22Rv1 (cell line): ENCODE measurements at regions not wholly inside any gene's neighbourhood (a gene's known extent, or its start where the extent isn't known, plus 50 kb on each side); places are given as distances from the start of the nearest gene placed in this dataset.

Experiments
- H3K27ac ChIP-seq: fragments of 450-650 bp; 2 replicates; pipeline ENCODE4 v1.5.1; 2017
- ZFX ChIP-seq: fragments of 450-650 bp; IDR thresholded peaks from 2 replicates; pipeline ENCODE4 v1.6.1; 2017; ENCODE audit warnings: antibody characterized with exemption, borderline replicate concordance
- TF ChIP-seq, protein P1 (sequence below): fragments of 450-650 bp; IDR thresholded peaks from 2 replicates; pipeline ENCODE4 v1.5.1; 2017; ENCODE audit warnings: mild to moderate bottlenecking

DNA sequence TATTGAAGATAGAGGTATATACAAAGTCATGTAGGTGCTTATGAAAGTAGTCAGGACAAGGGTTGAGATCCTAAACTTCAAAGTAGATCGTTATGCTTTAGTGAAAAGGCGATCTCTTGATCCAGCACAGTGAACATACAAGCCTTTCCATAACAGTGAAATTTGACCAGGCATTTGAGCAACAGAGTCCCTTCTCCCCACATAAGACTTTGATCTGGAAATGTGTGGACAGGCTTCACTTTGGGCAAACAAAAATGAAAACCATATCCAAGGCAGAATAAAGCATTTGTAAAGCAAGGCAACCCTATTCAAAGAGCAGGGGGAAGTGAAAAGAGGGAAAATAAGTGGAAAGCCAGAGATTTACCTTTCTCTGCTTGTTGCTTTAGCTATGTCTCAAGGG lies 311.9 kb upstream of the SORCS1 start:
- H3K27ac ChIP-seq: no peak overlapping the region
- TF ChIP-seq ZFX: no peak
- TF ChIP-seq, protein P1, sequence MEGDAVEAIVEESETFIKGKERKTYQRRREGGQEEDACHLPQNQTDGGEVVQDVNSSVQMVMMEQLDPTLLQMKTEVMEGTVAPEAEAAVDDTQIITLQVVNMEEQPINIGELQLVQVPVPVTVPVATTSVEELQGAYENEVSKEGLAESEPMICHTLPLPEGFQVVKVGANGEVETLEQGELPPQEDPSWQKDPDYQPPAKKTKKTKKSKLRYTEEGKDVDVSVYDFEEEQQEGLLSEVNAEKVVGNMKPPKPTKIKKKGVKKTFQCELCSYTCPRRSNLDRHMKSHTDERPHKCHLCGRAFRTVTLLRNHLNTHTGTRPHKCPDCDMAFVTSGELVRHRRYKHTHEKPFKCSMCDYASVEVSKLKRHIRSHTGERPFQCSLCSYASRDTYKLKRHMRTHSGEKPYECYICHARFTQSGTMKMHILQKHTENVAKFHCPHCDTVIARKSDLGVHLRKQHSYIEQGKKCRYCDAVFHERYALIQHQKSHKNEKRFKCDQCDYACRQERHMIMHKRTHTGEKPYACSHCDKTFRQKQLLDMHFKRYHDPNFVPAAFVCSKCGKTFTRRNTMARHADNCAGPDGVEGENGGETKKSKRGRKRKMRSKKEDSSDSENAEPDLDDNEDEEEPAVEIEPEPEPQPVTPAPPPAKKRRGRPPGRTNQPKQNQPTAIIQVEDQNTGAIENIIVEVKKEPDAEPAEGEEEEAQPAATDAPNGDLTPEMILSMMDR: no peak

DNA sequence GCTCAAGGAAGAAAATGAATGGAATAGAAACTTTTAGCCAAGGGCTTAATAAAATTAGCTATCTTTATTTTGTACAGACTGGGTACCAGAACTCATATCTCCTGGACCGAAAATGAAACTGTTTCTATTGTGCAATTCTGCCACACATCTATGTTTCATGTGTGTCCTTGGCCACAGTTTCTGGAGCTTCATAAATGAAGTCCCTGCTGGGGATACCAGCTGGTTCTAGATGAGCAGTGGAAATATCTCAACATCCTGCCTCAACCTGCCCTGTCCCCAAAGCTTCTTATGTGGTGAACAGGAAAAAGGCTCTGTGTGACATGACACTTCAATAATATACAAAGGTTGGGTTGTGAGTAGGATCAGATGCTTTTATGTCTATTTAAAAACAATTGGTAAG lies 310.1 kb upstream of the SORCS1 start:
- no peak overlapping the region for H3K27ac ChIP-seq
- no peak for TF ChIP-seq ZFX
- TF ChIP-seq, protein P1: no peak

DNA sequence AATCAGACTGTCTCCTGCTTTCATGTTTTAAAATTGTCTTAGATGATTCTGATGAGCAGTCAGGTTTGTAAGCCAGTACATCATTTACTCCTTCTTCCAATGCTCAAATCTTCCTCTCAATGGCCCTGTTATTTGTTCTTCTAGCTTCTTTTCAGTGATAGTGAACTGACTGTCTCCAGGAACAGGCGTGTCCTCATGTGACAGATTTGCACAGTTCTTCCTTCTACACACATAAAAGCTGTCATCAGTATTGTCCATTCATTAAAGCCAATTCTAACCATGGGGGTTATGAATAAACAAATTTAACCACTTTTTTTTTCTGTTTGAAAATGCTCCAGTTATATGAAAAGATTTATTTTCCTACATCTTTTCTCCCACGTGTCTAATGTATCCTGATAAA lies 308.7 kb upstream of the SORCS1 start:
- no peak for TF ChIP-seq ZFX
- TF ChIP-seq, protein P1: no peak
- no peak overlapping the region for H3K27ac ChIP-seq

DNA sequence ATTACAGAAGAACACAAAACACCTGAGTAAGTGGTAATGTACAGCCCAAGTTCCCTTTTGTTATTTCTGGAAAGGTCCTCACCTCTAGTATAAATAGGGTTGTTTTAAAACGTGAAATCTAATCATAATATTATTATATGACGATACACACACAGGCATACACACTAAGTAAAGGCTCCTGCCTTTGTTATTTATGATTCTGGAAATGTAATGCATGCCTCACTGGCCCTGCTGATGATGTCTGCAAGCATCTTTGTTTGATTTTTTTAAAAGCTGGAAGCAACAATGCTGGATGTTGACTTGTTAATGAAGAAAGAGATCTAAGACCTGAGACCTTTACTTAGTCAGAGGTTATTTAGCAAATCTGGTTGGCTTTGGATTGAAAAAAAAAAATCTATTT lies 307.4 kb upstream of the SORCS1 start:
- TF ChIP-seq, protein P1: no peak
- TF ChIP-seq ZFX: no peak
- H3K27ac ChIP-seq: no peak overlapping the region

DNA sequence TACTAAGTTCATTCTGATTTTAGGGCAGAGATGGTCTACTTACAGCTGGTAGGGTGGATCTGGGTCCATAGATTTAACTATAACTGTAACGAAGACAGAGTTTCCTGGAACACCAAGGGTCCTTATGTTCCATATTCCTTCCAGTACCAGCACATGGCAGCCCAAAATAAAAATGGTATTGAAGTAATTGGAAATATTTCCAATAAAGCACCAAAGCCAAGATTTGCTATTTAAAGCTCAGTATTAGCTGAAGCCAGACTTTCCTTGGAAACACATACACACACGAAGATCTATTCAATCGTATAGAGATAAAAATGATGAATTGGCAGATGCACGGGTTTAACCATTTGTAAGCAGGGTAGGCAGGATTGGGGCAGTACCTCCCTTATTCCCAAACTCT lies 289.1 kb upstream of the SORCS1 start:
- TF ChIP-seq, protein P1: no peak
- TF ChIP-seq ZFX: no peak
- H3K27ac ChIP-seq: no peak overlapping the region

DNA sequence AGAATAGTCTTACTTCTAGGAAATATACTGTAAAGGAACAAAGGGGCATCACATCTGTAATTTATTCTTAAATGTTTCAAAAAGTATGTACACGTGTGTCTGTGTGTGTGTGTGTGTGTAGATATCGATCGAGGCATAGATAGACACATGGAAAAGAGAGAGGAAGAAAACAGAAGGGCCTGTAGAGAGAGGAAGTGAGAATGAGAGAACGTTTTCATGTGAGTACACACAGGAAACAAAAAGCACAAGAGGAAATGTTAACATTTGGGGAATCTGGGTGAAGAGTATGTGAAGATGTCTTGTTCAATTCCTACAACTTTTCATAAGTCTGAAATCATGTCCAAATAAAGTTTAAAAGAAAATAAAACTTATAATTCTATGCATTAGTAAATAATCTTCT lies 286.5 kb upstream of the SORCS1 start:
- no peak overlapping the region for H3K27ac ChIP-seq
- TF ChIP-seq, protein P1: no peak
- no peak for TF ChIP-seq ZFX

DNA sequence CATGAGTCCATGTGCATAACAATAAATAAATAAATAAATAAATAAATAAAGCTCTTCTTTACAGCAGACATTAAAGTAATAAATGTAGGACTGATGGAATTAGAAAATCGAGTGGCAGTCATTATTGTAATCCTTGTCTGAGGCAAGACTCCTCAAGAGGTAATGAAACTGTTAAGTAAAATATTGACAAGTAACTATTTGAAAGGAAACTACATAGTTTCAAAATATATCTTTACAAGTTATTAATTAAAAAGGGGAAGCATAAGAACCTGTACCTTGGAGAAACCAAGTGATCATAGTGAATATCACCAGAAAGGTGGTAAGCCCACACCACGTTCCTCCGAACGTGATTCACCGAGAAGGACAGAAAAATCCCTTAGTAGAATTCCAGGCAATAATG lies 285.6 kb upstream of the SORCS1 start:
- no peak overlapping the region for H3K27ac ChIP-seq
- no peak for TF ChIP-seq ZFX
- TF ChIP-seq, protein P1: no peak
